ENCODE measurements at regions not wholly inside any gene's neighbourhood (a gene's known extent, or its start where the extent isn't known, plus 50 kb on each side); places are given as distances from the start of the nearest gene placed in this dataset.
"Not testable (repeated sequence)": the region's sequence is repeated elsewhere in the genome, so short reads cannot be mapped to it uniquely, and the experiment has no call there.

DNA sequence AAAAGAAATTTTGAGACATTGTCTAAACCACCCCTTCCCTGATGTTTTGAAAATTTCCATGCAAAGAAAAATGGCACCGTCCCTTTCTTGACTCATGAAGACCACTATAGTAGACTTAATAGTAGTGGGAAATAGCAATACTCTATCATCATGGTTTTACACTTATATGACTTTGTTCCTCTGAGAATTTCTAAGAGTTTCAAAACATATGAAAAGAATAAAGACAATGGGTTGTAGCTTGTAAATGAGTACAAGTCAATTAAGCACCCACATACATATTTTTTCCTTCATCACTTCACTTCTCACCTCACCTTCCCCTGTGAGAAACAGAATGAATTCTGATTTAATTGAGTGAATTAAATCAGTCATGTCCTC, 151.7 kb downstream of the LYPLAL1 start:
- Histone ChIP-seq H3K4me3 (ENCODE audit: low read depth, low read length) (no peak overlapping the region), H3K27me3 (ENCODE audit: control insufficient read depth, insufficient read depth, low read length) (peaks cover 26% of the 10 kb centered on the region), H3K36me3 (ENCODE audit: control insufficient read depth, insufficient read depth, low read length) (no peaks in the 10 kb centered on the region)
- TF ChIP-seq, protein P1, sequence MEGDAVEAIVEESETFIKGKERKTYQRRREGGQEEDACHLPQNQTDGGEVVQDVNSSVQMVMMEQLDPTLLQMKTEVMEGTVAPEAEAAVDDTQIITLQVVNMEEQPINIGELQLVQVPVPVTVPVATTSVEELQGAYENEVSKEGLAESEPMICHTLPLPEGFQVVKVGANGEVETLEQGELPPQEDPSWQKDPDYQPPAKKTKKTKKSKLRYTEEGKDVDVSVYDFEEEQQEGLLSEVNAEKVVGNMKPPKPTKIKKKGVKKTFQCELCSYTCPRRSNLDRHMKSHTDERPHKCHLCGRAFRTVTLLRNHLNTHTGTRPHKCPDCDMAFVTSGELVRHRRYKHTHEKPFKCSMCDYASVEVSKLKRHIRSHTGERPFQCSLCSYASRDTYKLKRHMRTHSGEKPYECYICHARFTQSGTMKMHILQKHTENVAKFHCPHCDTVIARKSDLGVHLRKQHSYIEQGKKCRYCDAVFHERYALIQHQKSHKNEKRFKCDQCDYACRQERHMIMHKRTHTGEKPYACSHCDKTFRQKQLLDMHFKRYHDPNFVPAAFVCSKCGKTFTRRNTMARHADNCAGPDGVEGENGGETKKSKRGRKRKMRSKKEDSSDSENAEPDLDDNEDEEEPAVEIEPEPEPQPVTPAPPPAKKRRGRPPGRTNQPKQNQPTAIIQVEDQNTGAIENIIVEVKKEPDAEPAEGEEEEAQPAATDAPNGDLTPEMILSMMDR (IDR thresholded peaks at IDR 0.05; ENCODE audit: insufficient read depth, low read length, severe bottlenecking): no peak
- no peak for FAIRE-seq
- DNase-seq (ENCODE audit: low read depth): no peak

DNA sequence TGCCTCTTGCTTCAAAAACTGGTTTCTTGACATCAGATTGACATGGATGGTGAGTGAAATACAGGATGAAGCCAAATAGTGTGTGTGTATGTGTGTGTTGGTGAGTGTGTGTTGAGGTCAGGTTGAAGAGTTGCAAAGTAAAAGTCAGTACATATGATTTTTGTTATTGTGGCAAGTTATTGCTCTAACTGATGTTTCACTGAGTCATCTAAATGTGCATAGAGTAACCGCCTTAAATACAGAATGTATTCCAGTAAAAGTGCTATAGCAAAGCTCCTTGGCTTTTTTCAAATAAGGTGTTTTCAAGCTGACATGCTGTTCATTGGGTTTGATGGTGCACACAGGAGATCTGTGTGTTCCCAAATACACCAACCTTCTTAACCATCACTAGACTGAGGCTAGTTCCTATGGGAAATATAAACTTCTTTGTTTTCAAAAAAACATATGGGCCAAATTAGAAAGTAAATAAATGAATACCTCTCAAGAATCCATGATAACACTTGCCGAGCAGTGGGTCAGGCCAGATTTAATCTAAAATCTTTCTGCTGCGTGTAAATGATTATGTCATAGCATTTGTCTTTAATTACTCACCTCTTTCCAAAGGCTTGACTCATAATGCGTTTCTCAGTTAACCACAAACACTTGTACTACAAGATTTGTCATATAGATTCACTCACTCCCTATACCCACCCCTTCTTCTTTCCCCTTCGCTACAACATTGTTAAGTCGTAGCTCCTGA, 151.1 kb downstream of the LYPLAL1 start:
- FAIRE-seq: no peak
- H3K27me3 ChIP-seq (ENCODE audit: control insufficient read depth, insufficient read depth, low read length): peaks cover 26% of the 10 kb centered on the region
- no peaks in the 10 kb centered on the region for H3K36me3 ChIP-seq (ENCODE audit: control insufficient read depth, insufficient read depth, low read length)
- TF ChIP-seq, protein P1 (IDR thresholded peaks at IDR 0.05; ENCODE audit: insufficient read depth, low read length, severe bottlenecking): no peak
- DNase-seq (ENCODE audit: low read depth): peak; percentile 97
- H3K4me3 ChIP-seq (ENCODE audit: low read depth, low read length): no peak overlapping the region

DNA sequence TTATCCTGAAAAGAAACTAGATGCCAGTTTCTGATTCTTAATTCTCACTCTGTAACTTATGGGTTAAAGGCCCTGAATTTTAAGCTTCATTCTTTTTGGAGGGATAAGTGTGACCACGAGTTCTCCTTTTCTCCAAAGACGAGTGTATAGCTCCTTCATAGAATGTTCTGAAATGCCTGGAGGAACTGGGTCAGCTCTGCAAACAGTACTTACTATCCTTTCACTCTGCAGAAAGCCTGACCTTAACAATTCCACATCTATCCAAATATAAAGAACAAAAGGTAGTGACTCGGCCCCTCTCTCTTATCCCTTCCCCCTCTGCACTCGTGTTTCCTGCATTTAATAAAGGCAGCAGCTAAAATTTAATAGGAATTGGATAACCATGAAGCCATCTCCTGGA, 150.5 kb downstream of the LYPLAL1 start:
- no peaks in the 10 kb centered on the region for H3K36me3 ChIP-seq (ENCODE audit: control insufficient read depth, insufficient read depth, low read length)
- TF ChIP-seq, protein P1 (IDR thresholded peaks at IDR 0.05; ENCODE audit: insufficient read depth, low read length, severe bottlenecking): no peak
- H3K27me3 ChIP-seq (ENCODE audit: control insufficient read depth, insufficient read depth, low read length): peaks cover 29% of the 10 kb centered on the region
- H3K4me3 ChIP-seq (ENCODE audit: low read depth, low read length): no peak overlapping the region
- FAIRE-seq (no peak), DNase-seq (ENCODE audit: low read depth) (no peak)

DNA sequence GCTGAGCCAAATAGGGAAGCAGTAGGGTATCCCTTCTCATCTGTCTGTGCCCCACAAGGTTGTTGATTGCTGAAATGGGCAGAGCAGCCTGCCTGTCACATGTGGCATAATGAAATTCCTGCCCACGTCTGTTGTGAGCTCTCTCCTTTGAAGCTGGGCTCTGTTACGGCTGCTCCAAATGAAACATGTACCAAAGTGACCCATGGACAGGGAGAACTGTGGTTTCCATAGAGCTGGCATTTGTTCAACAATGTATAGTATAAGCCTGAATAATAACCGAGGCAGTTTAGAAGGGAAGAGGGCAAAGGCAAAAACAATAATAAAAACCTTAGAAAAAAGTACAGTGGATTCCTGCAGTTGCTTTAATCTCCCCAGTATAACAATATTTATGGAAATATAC, 149.7 kb downstream of the LYPLAL1 start:
- TF ChIP-seq, protein P1 (IDR thresholded peaks at IDR 0.05; ENCODE audit: insufficient read depth, low read length, severe bottlenecking): no peak
- H3K36me3 ChIP-seq (ENCODE audit: control insufficient read depth, insufficient read depth, low read length): no peaks in the 10 kb centered on the region
- no peak for DNase-seq (ENCODE audit: low read depth)
- H3K27me3 ChIP-seq (ENCODE audit: control insufficient read depth, insufficient read depth, low read length): peaks cover 31% of the 10 kb centered on the region
- FAIRE-seq: no peak
- H3K4me3 ChIP-seq (ENCODE audit: low read depth, low read length): no peak overlapping the region

DNA sequence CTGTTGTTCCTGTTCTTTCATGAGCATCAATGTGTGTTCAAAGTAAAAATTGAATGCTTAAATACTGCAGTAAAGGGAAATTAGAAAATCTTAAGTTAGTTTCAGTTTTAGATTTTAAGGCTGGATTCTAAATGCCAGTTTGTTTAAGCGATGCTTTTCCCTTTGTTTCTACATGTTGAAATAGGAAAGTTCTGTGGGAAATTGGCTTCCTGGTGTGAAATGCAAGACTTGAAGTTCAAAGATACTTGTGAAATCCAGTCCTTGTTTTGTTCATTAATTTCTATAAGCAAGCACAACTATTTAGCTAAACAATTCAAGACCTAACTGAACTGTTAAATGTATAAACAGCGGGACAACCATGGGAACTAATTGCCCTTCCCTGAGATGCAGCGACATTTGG, 149.1 kb downstream of the LYPLAL1 start:
- H3K36me3 ChIP-seq (ENCODE audit: control insufficient read depth, insufficient read depth, low read length): no peaks in the 10 kb centered on the region

DNA sequence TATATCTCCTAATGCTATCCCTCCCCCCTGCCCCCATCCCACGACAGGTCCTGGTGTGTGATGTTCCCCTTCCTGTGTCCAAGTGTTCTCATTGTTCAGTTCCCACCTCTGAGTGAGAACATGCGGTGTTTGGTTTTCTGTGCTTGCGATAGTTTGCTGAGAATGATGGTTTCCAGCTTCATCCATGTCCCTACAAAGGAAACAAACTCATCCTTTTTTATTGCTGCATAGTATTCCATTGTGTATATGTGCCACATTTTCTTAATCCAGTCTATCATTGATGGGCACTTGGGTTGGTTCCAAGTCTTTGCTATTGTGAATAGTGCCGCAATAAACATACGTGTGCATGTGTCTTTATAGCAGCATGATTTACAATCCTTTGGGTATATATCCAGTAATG, 146.9 kb downstream of the LYPLAL1 start:
- FAIRE-seq; DNase-seq (ENCODE audit: low read depth): not testable (repeated sequence)

More for the DNA sequence above, 149.1 kb downstream of the LYPLAL1 start:
- no peak overlapping the region for H3K4me3 ChIP-seq (ENCODE audit: low read depth, low read length)
- FAIRE-seq (no peak), DNase-seq (ENCODE audit: low read depth) (no peak)
- peaks cover 30% of the 10 kb centered on the region for H3K27me3 ChIP-seq (ENCODE audit: control insufficient read depth, insufficient read depth, low read length)
- TF ChIP-seq, protein P1 (IDR thresholded peaks at IDR 0.05; ENCODE audit: insufficient read depth, low read length, severe bottlenecking): no peak

More for the DNA sequence above, 146.9 kb downstream of the LYPLAL1 start:
- peaks cover 20% of the 10 kb centered on the region for H3K27me3 ChIP-seq (ENCODE audit: control insufficient read depth, insufficient read depth, low read length)
- H3K36me3 ChIP-seq (ENCODE audit: control insufficient read depth, insufficient read depth, low read length); H3K4me3 ChIP-seq (ENCODE audit: low read depth, low read length): not testable (repeated sequence)
